GM18867 (cell line): ENCODE measurements at regions not wholly inside any gene's neighbourhood (a gene's known extent, or its start where the extent isn't known, plus 50 kb on each side); places are given as distances from the start of the nearest gene placed in this dataset.
"Not testable (repeated sequence)": the region's sequence is repeated elsewhere in the genome, so short reads cannot be mapped to it uniquely, and the experiment has no call there.

ENCODE experiments used
- ATAC-seq: cut with Tn5 transposase; IDR thresholded peaks from one replicate; pipeline ENCODE4 v1.9.1; 2021; ENCODE audit warnings: mild to moderate bottlenecking, moderate library complexity; ENCODE audit not compliant: unreplicated experiment

- ATAC-seq, result no peak
These were observed 482.8 kb downstream of the STIM2 start for GRCh38 chr4:27343411-27343810.

DNA sequence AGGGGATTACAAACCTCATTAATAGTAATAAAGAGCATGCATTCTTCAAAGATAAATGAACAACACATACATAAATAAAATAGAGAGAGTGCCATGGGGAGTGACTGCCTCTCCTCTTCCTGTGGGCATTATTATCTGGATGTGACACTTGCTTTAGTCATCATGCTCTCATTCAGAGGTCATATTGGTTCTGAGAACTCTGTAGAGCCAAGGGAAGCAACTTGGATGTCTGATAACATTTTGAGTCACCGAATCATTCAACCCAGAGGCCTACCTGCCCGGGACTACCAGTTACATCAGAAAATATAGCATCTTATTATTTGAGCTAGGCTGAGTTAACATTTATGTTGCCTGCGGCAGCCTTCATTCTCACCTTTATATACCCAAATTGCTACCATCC, 489.5 kb downstream of the STIM2 start:
- ATAC-seq, result no peak

- peak; percentile 73 for ATAC-seq
These were observed 496.6 kb downstream of the STIM2 start for GRCh38 chr4:27357283-27357682.

DNA sequence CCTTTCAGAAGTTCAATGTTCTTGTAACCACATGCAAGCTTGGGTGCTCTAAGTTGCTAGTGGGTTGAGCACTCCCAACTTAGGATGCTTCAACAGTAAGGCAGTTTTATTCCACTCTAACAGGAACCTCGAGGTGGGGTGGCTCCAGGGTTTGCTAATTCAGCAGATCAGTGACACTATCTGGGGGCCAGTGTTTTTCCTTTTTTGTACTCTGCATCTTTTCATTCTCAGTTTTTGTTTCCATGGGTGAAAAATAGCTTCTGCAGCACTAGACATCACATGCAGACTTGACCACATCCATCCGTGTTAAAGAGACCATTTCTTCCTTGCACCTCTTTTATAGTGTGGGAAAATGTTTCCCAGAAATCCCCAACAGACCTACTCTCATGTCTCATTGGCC, 497.6 kb downstream of the STIM2 start:
- no peak for ATAC-seq

GRCh38 chr4:27360131-27360530, 499.5 kb downstream of the STIM2 start:
- ATAC-seq, result no peak

DNA sequence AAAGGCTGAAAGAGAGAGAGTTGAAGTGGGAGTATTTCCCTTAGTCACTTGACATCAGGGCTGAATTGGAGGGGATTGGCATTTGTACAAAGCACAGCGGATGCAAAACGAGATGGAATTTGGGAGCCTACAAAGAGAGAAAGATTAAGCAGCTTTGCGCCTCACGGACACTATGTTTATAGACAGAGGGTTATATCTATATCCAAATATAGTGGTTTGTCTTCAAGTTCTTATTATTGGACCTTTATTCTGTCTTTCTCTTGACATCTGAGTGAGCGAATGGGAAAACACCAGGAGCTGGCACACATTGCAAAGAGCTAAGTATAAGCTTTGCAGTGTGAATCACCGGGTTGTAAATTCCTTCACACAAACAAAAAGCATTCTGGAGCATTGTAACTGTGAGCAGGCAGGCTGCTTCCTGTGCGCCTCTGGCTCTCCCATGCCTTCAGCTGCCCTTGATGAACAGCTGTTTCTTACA, 500.2 kb downstream of the STIM2 start:
- no peak for ATAC-seq

DNA sequence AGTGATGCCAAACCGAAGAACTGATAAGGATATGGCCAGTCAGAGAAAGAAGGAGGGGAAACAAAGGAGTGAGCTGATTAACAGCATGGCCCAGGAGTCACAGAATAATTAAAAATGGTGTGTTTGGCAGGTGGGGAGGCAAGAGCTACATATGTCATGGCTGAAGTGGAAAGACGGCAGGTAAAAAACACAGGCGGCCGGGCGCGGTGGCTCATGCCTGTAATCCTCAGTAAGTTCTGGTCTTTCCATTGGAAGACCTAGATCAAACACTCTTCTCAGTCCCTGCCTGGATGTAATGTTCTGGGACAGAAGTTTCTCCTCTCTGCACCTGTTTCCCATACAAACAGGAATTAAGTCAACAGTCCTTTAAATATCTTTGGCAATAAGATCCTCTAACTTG, 503.9 kb downstream of the STIM2 start:
- ATAC-seq, result no peak

GRCh38 chr4:27366104-27366823, 505.6 kb downstream of the STIM2 start:
- no peak for ATAC-seq

- no peak for ATAC-seq
These were observed 508.1 kb downstream of the STIM2 start for GRCh38 chr4:27368781-27369180.

DNA sequence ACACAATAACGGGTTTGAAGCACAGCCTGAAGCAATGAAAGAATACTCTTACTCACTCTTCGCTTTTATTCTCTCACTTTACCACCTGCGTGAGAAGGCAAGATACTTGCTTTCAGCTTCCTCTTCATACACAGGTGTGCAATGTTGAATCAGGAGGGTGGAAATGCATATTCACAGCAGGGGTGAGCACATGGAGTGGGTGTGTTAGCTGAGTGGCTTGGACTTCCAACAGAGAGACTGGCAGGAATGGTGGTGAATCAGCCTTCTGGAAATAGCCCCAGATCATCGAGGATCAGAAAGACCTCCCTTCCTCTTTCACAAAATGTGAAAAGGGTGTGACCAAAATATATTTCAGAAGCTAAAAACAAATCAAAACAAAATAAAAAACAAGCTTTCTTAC, 521.2 kb downstream of the STIM2 start:
- ATAC-seq, result no peak

- no peak for ATAC-seq
These were observed 527.1 kb downstream of the STIM2 start for GRCh38 chr4:27387711-27388110.

- ATAC-seq, result no peak
These were observed 537.2 kb downstream of the STIM2 start for GRCh38 chr4:27397886-27398285.

DNA sequence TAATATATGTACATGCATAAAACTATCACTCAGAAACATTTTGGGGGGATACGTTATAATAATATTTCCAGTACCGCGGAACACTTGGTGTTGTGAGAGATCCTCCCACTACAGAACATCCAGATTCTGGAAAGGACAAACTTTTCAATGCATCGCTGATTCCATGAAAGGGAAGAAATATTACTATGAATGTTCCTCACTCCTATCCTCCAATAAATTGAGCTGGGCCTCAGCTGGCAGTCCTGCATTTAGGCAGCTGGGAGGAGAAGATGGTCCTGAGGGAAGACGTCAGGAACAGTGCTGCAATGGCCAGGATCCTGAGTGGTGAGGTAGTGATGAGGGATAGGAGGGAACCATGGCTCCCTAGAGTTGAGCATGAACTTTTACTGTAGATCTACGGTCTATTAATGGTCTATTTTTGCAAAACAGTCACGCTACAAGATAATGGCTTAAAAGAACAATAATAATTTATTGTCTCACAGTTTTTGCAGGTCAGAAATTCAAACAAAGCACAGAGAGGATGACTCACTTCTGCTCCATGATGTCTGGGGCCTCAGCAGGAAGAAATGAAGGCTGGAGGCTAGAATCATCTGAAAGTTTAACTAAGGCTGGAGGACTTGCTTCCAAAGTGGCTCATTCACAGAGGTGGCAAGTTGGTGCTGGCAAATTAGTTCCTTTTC, 538.1 kb downstream of the STIM2 start:
- ATAC-seq, result no peak

DNA sequence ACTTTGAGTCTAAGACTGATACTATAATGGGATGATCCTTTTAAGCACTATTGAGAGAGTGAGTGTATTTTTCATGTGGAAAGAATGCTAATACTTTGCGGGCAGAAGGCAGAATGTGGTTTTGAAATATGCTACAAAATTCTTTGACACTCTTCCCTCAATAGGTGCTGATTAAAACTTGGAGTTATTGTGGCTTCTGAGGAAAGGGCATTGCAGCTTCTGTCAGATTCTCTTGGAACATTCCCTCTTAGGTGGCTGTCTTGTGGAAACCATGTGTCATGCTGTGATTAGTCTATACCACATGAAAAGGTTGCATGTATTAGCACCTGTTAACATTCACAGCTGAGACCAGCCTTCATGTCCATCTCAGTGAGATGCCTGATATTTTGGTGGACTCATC, 547.0 kb downstream of the STIM2 start:
- no peak for ATAC-seq

DNA sequence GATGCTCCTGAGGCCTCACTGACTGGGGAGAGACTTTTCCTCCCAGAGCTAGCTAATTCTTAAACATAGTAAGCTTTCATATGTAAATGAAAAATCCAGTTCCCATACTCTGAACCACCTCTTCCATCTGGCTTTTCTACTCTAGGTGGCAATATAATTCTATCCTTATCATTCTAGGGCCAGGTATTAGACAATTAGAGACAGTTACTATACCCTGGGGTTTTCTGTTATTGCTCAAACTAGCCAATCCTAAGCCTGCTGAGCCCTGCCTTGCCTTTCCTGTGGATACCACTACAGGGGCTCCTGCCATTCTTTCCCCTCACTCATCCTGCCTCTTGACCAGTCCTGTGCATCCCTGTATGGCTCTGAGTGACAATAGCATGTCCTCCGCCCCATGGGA, 552.0 kb downstream of the STIM2 start:
- no peak for ATAC-seq

- no peak for ATAC-seq
These were observed 554.5 kb downstream of the STIM2 start for GRCh38 chr4:27414887-27415731.

DNA sequence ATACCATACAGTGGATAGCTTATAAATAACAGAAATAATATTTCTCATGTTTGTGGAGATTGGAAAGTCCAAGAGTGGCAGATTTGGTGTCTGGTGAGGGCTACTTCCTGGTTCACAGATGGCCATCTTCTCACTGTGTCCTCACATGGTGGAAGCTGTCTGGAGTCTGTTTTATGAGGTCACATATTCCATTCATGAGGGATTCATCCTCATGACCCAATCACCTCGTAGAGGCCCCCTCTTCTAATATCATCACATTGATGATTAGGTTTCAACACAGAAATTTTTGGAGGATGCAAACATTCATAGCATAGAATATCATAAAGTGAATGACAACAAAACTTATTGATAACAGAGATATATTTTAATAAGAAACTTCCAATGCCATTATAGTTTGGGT, 568.0 kb downstream of the STIM2 start:
- ATAC-seq, result no peak

DNA sequence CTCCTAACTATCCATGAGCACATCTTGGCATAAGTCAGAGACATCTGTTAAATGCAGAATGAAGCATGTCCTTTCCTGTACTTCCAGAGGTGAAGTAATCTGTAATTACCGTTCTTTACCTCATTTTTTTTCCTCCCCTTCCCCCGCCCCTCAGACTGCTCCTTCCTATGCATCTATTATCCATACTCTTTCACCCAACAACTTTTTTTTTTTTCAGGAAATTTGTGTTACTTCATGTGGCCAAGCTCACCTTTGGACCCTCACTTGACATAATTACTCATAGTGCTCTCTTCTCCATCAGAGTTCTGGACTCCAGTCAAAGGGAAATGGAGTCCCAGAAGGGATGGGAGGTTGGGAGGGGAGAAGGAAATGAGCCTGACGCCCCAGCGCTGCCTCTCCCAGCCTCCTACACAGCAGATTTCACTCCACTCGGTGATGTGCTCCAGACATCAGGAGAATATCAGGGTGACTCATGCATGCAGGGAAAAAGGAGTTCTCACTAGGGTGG, 568.8 kb downstream of the STIM2 start:
- ATAC-seq, result no peak

GRCh38 chr4:27442146-27442545, 581.5 kb downstream of the STIM2 start:
- no peak for ATAC-seq

- not testable (repeated sequence) for ATAC-seq
These were observed 582.0 kb downstream of the STIM2 start for GRCh38 chr4:27442661-27443060.

- ATAC-seq, result no peak
These were observed 603.2 kb downstream of the STIM2 start for GRCh38 chr4:27463816-27464215.
